Fibroblast of skin of scalp (primary cell): ENCODE measurements at regions not wholly inside any gene's neighbourhood (a gene's known extent, or its start where the extent isn't known, plus 50 kb on each side); places are given as distances from the start of the nearest gene placed in this dataset.
"Not testable (repeated sequence)": the region's sequence is repeated elsewhere in the genome, so short reads cannot be mapped to it uniquely, and the experiment has no call there.

Experiments
- DNase-seq: peaks from one replicate; pipeline ENCODE4 v3.0.0-alpha.2; 2013

- no peak for DNase-seq
These were observed 858.8 kb downstream of the METTL15 start for GRCh38 chr11:28966951-28967350.

GRCh38 chr11:28965819-28966218 lies 857.6 kb downstream of the METTL15 start:
- DNase-seq = peak; percentile 65

- DNase-seq = peak; percentile 78
These were observed 856.6 kb downstream of the METTL15 start for GRCh38 chr11:28964811-28965210.

GRCh38 chr11:28963187-28963586 lies 855.0 kb downstream of the METTL15 start:
- peak; percentile 65 for DNase-seq

- DNase-seq = no peak
These were observed 854.3 kb downstream of the METTL15 start for GRCh38 chr11:28962502-28962901.

- no peak for DNase-seq
These were observed 853.5 kb downstream of the METTL15 start for GRCh38 chr11:28961726-28962125.

- no peak for DNase-seq
These were observed 848.3 kb downstream of the METTL15 start for GRCh38 chr11:28956446-28956845.

- no peak for DNase-seq
These were observed 843.0 kb downstream of the METTL15 start for GRCh38 chr11:28951191-28951590.

GRCh38 chr11:28939381-28939780 lies 831.2 kb downstream of the METTL15 start:
- DNase-seq = peak; percentile 8

- no peak for DNase-seq
These were observed 829.9 kb downstream of the METTL15 start for GRCh38 chr11:28938091-28938490.

GRCh38 chr11:28932940-28933339 lies 824.8 kb downstream of the METTL15 start:
- DNase-seq = no peak

- no peak for DNase-seq
These were observed 815.8 kb downstream of the METTL15 start for GRCh38 chr11:28924004-28924403.

GRCh38 chr11:28922386-28922981 lies 814.3 kb downstream of the METTL15 start:
- DNase-seq = no peak

GRCh38 chr11:28919194-28919593 lies 811.0 kb downstream of the METTL15 start:
- DNase-seq = no peak

GRCh38 chr11:28913883-28914282 lies 805.7 kb downstream of the METTL15 start:
- no peak for DNase-seq

GRCh38 chr11:28911829-28912228 lies 803.6 kb downstream of the METTL15 start:
- DNase-seq = no peak

GRCh38 chr11:28910926-28911325 lies 802.7 kb downstream of the METTL15 start:
- peak; percentile 8 for DNase-seq

- peak; percentile 15 for DNase-seq
These were observed 795.5 kb downstream of the METTL15 start for GRCh38 chr11:28903716-28904115.

GRCh38 chr11:28900427-28900826 lies 792.2 kb downstream of the METTL15 start:
- no peak for DNase-seq

GRCh38 chr11:28899706-28900105 lies 791.5 kb downstream of the METTL15 start:
- DNase-seq = peak; percentile 1

GRCh38 chr11:28890601-28891040 lies 782.4 kb downstream of the METTL15 start:
- not testable (repeated sequence) for DNase-seq

- DNase-seq = no peak
These were observed 779.5 kb downstream of the METTL15 start for GRCh38 chr11:28887681-28888080.

GRCh38 chr11:28879869-28880268 lies 771.7 kb downstream of the METTL15 start:
- DNase-seq = no peak

- DNase-seq = peak; percentile 19
These were observed 769.8 kb downstream of the METTL15 start for GRCh38 chr11:28878025-28878424.

GRCh38 chr11:28877340-28877739 lies 769.2 kb downstream of the METTL15 start:
- DNase-seq = no peak
